CD4-positive, alpha-beta T cell treated with Interleukin-12 subunit alpha and Interleukin-12 subunit beta, for 1 hour (primary cell): ENCODE measurements at regions not wholly inside any gene's neighbourhood (a gene's known extent, or its start where the extent isn't known, plus 50 kb on each side); places are given as distances from the start of the nearest gene placed in this dataset.
"Not testable (repeated sequence)": the region's sequence is repeated elsewhere in the genome, so short reads cannot be mapped to it uniquely, and the experiment has no call there.

Source experiments
- DNase-seq: peaks from one replicate; pipeline ENCODE4 v3.0.0-alpha.2; 2020

DNA sequence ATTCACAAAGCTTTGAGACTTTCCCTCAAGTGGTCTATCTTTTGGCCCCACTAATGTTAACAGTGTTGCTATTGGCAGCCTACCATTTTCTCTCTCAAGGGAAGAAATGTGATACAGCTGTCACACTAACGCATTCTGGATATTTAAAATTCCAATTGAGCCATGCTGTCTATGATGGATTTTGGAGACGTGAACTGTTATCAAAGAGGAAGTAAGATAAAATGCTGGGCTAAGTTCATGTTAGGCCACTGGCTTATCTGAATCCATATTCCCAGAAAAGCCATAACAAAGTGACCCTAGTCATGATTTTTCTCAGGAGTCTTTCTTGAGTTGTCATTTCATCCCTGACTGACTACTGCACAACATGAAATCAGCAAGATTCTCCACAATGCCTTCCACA, 200.2 kb downstream of the PHLDA1 start:
- no peak for DNase-seq

DNA sequence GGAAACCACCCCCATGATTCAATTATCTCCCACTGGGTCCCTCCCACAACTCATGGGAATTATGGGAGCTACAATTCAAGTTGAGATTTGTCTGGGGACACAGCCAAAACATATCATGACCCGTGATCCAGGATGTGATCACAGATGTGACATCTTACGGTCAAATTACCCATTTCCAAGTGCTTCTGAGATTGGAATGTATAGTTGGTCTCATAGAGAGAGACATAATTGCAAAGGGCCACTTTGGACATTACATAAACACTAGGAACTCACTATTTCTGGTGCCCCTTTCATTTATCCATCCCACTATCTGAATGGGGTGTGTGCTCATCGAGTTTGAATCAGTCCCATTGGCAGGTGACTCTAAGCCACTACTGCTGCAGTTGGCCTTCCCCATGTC, 204.5 kb downstream of the PHLDA1 start:
- no peak for DNase-seq

DNA sequence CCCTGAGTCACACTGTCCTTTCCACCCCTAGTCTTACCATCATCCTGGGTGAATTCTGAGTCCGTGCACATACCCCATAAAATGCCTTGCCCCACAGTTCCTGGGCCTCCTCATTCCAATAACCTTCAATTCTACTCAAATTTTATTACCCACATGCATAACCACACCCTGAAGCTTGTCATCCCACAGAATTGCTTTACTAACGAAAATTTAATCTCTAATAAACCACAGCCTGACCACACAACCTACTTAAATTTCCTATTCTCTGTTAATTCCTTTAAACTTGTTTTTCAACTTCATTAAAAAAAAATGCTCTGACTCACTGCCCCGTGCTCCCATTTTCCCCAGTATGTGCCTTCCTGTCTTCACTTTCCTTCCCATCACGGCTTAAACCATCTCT, 205.9 kb downstream of the PHLDA1 start:
- no peak for DNase-seq

DNA sequence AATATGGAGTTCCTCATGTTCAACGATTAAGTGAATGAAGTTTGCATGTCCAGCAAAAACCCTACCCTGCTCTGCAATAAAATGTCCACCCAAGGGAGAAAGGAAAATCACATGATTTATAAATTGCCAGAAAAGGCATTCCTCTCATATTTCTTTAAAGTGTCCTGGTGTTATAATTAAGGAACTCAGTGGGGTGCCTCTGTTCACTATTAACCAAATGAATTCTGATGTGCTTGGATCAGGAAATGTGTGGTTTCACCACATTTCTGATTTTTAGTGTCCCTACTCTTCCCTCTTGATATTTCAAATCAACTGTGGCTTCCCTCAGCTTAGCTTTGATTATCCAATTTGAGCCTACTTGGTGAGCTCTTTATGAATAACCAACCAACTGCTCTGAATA, 208.1 kb downstream of the PHLDA1 start:
- DNase-seq = no peak

DNA sequence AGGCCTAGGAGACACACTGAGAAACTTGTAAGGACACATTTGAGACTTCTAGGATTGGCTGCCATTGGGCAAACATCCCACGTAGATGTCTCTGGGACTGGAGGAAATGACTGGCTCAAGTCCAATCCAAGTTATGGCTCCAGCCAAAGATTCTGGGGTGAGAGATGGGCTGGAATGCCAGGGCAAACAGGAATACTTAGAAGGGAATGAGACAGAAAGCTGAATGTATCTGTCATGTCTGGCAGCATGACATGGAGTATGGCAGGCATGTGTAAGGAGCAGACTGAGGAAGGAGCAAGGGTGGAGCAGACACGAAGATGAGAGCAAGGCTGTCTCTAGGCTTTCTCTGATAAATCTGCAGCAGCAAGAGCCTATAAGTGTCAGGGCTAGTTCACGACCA, 209.2 kb downstream of the PHLDA1 start:
- DNase-seq = no peak

DNA sequence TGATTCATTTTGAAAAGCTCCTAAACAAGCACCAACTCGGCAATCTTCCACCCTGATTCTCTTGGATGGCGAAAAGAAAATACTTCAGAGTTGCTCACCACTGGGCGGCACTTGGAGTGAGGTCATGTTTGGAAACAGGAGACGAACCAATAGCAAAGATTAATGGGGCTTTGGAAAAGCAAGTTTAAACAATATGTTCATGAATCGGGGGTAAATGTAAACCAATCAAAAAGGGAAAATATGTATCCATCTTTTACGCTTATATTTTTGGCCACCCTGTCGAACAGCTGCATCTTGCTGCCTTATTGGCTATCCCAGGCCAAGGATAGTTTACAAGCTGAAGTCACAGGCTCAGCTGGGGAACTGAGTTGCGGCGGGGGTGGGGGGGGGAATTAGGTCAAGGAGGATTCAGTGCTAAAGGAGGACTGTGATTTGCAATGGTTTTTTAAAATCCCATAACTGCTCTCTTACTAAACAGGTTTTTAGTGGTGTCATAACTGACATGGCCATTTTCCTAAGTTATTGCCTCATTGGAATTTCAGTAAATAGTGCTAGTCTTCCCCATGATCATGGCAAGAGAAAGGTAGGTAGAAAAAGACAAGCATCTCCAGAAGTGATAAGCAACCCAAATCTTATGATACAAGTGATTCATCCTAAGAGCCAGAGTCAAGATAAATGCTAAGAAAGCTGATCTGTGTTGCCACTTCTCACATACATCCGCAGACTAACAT, 210.6 kb downstream of the PHLDA1 start:
- no peak for DNase-seq

DNA sequence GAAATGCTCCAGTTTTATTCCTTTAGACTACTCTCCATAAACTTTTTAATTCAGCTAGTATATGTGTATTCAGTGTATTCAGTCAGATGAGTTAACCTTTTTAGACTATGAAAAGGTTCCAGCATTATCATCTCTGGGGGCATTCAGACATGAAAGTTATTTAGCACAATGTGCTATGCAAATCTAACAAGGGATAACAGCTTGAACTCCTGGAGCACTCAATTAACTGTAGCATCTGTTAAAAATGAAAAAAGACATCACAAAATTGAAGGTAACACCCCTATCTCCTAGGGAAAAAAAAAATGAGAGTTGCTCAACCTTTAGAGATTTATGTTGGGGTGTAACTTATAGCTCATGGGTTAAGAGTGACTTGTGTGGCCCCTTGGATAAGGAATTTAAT, 211.5 kb downstream of the PHLDA1 start:
- no peak for DNase-seq

DNA sequence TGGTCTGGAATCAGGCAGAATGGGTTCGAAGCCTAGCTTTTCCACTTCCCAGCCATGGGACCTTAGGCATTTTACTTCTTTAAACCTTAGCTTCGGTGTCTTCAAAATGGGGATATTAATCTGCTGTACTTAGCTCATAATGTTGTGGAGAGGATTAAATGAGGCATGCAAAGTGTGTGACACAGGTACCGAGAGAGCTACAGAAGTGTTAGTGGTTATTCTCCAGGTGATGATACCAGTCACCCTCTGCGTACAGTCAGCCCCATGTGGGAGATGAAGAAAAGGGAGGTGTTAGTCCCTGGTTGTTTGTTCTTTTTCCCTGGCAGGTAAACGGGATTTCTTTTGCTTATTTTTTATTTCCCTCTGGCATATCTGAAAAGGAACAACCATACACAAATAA, 212.1 kb downstream of the PHLDA1 start:
- no peak for DNase-seq

DNA sequence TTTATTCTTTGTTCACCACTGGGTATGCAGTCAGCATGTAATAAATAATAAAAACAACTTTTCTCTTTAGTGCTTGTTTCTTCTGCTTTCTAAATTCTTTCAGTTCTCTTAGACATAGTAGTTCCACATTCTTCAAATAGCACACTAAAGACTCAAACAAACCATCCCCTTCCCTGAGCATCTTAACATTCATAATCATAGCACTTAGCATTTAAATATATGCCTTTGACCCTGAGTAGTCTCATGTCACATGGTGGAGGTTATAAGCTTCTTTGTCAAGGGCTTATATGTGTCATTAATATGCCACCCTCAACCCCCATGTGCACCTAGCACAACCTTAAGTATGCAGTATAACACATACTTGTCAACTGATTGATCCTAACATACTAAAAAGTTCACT, 212.7 kb downstream of the PHLDA1 start:
- DNase-seq = no peak

DNA sequence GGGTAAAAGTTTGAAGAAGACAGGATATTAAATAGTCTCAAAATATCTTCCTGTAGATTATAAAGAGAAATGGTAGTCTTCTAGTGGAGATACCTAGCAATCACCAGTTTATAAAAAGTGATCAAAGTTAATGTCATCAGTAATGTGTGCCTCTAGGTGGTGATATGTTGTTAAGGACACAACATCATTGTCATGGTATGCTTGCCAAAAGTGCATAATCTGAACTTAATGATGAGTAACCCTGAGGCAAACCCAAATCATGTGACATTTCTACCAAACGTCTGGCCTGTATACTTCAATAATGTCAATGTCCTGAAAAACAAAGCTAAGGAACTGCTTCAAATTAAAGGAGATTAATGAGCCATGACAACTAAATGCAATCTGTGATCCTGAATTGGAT, 214.7 kb downstream of the PHLDA1 start:
- DNase-seq = peak; percentile 42

DNA sequence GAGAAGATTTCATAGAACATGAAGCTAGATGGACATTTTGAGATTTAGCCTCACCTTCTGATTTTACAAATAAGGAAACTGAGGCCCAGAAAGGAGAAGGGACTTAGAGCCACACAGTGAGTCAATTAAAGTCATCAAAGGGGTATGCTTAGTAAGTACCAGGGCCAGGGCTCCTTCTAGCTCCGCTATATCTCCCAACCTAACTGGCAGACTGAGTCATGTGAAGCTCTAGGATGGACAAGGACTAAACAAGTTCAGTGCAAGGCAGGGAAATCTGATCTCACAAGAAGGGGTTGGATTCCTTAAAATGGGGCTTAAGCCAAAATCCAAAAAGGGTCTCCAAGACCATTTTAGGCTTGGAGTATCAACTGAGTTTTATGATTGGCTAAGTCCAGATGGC, 215.8 kb downstream of the PHLDA1 start:
- DNase-seq = no peak

DNA sequence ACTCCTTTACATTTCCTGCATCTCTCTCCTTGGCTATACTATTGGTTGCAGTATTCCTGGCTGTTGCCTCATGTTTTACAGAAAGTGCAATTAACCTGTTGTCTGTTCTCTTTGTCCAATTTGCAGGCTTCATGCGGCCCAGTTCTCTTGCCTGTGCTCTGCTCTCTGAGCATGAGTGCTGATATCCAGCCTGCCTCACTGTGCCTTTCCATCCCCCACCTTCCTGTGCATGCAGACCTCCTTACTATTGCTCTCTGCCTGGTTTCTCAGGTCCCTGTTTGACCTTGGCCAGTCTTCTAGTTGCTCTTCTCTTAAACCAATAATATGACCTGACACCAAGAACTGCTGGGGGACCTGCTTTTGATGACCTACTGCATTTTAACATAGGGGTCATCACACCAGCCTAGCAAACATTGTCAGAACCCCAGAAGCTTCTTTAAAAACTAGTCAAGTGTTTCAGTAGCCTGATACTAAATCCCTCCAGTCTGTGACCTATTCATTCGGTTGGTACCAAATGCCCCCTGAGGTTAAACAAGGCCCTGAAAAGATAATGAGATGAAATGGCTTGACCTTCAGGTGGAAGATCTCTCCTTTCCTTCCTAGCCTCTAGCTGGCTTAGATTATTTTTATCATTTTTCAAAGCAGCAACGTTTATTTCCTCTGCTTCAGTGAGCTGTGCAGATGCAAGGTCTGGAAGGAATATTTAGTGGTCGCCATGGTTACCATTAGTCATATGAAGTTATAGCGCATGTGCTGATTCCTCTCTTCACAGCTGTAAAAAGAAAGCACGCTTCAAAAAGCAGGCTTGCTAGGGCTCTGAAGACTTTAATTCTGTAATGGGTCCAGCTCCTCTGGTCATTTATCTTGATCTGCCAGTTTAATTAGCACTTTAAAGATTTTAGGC, 216.5 kb downstream of the PHLDA1 start:
- DNase-seq = peak; percentile 56

DNA sequence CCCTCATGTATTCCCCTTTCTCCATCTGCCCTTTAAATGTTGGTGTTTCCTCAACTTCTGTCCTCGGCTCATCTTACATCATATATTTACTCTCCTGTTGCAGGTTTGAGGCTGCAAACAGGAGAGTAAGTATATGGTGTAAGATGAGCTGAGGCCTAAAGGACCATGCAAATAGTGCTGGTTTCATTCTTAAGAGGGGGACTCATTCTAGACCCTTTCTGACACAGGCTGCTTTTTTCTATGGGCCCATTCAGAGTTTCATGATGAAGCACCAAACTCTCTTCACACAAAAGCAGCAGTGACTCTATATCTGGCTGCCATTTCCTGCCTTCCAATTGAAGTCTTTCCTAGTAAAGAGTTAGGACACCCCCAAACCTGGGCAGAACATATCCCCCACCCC, 218.5 kb downstream of the PHLDA1 start:
- no peak for DNase-seq

DNA sequence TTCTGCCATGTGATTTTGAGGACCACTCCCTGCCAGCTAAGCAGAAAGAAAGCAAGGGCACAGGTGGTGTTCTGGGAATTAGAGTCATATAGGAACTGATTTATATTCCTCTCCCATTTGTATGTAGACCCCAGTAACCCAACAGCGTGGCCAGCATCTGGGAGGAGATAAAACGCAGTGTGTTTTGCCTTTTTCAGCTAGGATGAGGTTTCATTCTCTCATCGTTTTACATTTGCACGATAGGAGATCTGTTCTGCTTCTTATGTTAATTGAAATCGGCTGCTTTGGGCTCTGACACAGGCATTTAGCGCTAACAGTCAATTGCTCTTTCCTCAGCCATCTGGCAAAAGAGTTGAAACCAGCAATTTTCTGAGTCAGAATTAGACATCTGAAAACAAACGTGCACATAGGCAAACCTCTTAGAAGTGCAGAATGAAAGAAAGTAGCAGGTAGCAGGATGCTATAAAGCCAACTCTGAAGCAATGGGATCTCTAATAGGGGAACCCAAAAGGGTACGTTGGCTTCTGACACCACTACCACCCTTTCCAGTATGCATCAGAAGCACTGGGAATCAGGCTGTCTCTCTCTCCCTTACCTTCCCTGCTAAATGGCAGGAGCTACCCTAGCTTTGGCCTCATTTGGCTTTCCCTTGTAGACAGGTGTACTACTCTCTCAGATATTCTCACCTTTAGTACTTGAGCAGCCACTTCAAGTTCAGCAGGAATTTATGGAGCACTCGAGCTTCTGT, 219.1 kb downstream of the PHLDA1 start:
- no peak for DNase-seq

DNA sequence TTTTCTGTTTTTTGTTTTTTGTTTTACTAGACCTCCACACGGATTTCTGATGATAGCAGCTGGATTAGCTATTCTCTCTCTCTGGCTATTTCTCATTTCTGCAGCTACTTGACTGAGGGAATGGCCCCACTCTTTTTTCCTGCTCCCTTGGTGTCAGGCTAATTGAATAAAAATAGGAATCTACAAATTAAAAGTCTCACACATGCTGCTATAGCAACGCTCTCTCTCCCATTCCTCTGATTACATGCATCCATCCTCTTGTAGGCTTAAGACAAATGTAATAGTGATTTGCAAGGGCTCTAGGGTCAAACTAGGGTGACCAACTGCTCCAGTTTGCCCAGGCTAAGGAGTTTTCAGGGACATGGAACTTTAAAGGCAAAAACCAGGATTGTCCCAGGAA, 221.8 kb downstream of the PHLDA1 start:
- DNase-seq = no peak

DNA sequence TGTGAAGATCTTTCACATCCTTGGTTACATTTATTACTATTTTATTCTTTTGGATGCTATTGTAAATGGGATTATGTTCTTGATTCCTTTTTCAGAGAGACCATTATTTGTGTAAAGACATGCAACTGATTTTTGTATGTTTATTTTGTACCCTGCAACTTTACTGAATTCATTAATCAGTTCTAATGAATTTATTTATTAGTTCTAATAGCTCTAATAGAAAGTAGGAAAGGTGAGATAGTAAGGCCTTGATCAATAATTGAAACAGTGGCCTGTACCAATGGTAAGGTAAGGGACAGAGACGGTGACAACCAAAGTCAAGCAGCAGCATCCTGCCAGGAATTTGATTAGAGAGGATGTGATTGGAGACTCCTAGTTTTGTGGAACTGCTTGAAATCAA, 224.1 kb downstream of the PHLDA1 start:
- DNase-seq = no peak

DNA sequence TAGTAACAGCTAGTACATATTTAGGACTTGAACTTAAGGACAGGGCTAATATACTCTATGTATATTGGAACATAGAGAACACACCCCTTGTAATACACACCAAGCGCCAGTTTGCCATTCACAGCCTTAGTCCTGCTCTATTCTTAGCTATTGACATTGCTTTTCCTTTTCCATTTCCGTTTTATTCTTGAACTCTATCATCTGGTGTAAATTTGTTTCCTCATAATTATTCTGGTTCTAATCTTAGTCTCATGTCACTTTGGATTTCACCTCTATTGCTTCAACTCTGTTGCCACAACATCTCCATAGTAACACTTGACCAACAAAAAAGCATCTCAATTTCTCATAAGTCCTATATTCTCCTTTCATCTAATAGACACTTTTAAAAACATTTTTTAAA, 225.7 kb downstream of the PHLDA1 start:
- no peak for DNase-seq

DNA sequence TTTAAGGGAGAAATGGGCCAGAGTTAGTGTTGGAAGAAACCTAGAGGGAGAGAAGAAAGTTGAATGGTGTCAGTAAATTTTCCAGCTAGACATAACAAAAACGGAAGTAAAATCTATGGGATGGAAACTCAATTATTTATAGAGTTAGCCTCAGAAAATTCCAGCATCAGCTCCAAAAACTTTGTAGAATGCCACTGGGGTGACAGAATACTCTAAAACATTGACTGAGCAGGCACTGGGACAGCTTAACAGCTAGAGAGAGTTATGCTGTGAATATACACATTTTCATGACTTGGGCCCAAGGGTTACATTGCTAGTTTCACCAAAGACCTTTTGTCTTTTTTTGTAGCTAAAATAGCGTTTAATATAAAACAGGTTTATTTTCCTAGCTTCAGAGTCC, 226.3 kb downstream of the PHLDA1 start:
- no peak for DNase-seq

DNA sequence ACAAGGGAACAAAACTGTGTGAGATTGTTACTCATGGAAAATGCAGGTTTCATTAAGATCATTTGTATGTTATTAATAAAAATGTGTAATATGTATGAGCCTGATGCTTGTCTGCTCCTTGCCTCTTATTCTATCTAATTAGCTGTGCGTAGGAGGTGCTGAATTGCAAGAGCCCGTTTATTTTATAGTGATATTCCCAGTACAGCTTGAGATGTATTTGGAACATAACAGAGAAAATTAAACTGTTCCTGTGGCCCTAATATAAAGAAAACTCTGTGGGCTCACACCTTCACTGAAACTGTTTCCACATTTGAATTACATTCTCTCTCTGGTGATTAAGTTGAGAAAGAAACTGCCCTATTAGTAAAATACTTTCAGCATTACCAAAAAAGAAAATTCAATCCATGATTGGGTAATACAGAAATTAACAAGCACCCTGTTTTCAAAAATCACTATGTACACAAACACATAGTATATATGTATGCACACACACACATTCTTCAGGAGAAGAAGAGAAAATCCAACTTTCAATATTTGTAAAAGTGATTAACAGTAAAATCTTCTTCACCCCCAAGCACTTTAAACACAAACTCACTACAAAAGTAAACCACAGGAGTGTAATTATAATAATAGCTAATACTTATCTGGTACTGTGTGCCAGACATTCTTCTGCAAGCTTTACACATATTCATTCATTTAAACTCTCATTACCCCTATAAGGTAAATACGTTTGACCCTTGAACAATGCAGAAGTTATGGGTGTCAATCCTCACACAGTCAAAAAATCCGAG, 233.2 kb downstream of the PHLDA1 start:
- DNase-seq = no peak

DNA sequence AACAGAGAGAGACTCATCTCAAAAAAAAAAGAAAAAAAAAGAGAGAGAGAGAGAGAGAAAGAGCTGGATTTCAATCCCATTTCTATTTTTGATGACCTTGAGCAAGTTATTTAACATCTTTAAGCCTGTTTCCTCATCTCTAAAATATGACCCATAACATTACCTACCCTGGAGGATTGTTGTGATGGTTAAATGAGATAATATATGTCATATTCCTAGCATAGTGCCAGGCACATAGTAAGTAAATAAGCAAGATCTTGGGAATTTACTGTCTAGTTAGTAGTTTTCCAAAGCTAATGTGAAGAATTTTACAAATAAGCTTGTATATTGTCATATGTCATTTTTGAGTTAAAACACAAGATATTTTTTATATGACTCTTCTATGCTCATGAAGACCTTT, 236.5 kb downstream of the PHLDA1 start:
- DNase-seq = no peak

DNA sequence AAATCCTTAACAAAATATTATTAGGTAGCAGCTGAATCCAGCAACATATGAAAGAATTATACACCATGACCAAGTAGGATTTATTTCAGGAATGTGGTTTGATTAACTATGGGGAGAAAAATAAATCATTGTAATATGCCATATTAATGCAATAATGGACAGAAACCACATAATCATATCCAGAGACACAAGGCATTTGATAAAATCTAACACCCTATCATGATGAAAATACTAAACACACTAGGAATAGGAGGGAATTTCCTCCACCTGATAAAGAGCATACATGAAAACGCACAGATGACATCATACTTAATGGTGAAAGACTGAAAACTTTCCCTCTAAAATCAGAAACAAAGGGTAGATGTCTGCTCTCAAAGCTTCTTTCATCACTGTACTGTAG, 238.9 kb downstream of the PHLDA1 start:
- no peak for DNase-seq

DNA sequence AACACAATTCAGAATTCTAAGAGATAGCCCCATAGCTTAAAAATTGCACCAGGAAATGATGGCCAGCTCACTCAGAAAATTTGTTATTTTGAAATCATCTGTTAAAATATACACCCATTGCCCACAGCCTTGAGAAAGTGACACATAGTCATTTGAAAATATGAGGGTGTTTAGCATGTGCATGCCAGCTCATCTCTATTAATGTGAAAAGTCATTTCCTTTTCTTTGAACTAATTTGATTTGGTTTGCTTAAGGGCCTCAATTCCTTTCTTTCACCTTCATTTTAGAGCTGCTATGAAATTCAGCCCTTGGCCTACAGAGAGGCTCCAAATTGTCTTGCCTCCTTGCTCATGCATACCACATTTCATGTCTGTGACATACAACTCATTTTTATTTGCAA, 241.4 kb downstream of the PHLDA1 start:
- DNase-seq = no peak

DNA sequence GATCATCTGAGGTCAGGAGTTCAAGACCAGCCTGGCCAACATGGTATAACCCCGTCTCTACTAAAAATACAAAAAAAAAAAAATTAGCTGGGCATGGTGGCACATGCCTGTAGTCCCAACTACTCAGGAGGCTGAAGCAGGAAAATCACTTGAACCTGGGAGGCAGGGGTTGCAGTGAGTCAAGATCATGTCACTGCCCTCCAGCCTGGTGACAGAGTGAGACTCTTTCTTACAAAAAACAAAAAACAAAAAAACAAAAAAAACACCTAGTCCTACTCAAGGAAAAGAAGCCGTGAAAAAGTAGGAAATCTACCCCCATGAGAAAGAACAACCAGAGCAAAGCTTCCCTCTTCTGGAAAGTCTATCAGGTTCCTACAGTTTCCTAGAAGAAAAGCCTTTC, 244.4 kb downstream of the PHLDA1 start:
- DNase-seq = not testable (repeated sequence)
